NB4 (cell line): ENCODE measurements at regions not wholly inside any gene's neighbourhood (a gene's known extent, or its start where the extent isn't known, plus 50 kb on each side); places are given as distances from the start of the nearest gene placed in this dataset.

Experiments used
- DNase-seq: peaks from one replicate; pipeline ENCODE4 v3.0.0; 2010; ENCODE audit warnings: low read depth
- H3K4me3 ChIP-seq: one replicate; pipeline ENCODE4 v1.5.1; 2011; ENCODE audit warnings: mild to moderate bottlenecking, low read depth, low read length, moderate library complexity
- MYC ChIP-seq: IDR thresholded peaks from 2 replicates; pipeline ENCODE4 v1.6.1; 2011; ENCODE audit warnings: low read depth, low read length
- POLR2A ChIP-seq: IDR thresholded peaks from 2 replicates; pipeline ENCODE4 v1.6.1; 2011; ENCODE audit warnings: mild to moderate bottlenecking; ENCODE audit not compliant: insufficient read length; ENCODE audit errors: extremely low read depth
- TF ChIP-seq, protein P1 (sequence below): IDR thresholded peaks from one replicate; pipeline ENCODE4 v1.5.1; 2012; ENCODE audit warnings: low read depth, low read length
- TF ChIP-seq, protein P2 (sequence below): IDR thresholded peaks from 2 replicates; pipeline ENCODE4 v1.6.1; 2011; ENCODE audit warnings: low read depth, low read length

DNA sequence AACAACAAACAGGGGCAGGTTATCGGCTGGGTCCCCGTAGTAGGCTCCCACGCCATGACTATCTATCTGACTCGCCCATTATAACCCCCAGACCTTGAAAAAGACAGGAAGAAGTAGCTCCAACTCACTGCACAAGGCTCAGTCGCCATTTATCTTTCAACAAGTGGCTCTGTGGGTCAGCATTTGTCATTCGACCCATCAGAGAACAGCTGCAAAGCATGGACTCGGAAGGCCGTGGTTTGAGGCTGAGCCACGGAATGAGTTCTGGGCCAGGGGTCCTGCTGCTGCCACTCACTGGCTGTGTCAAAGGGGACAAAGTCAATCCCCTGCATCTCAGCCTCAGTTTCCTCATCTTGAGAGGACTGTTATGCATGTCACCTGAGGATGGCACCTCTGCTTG lies 131.0 kb downstream of the DMRTA2 start:
- DNase-seq, result no peak
- TF ChIP-seq POLR2A, result no peak
- no peak for TF ChIP-seq MYC
- TF ChIP-seq, protein P1, sequence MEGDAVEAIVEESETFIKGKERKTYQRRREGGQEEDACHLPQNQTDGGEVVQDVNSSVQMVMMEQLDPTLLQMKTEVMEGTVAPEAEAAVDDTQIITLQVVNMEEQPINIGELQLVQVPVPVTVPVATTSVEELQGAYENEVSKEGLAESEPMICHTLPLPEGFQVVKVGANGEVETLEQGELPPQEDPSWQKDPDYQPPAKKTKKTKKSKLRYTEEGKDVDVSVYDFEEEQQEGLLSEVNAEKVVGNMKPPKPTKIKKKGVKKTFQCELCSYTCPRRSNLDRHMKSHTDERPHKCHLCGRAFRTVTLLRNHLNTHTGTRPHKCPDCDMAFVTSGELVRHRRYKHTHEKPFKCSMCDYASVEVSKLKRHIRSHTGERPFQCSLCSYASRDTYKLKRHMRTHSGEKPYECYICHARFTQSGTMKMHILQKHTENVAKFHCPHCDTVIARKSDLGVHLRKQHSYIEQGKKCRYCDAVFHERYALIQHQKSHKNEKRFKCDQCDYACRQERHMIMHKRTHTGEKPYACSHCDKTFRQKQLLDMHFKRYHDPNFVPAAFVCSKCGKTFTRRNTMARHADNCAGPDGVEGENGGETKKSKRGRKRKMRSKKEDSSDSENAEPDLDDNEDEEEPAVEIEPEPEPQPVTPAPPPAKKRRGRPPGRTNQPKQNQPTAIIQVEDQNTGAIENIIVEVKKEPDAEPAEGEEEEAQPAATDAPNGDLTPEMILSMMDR, result no peak
- TF ChIP-seq, protein P2, sequence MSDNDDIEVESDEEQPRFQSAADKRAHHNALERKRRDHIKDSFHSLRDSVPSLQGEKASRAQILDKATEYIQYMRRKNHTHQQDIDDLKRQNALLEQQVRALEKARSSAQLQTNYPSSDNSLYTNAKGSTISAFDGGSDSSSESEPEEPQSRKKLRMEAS, result no peak
- no peak overlapping the region for H3K4me3 ChIP-seq

DNA sequence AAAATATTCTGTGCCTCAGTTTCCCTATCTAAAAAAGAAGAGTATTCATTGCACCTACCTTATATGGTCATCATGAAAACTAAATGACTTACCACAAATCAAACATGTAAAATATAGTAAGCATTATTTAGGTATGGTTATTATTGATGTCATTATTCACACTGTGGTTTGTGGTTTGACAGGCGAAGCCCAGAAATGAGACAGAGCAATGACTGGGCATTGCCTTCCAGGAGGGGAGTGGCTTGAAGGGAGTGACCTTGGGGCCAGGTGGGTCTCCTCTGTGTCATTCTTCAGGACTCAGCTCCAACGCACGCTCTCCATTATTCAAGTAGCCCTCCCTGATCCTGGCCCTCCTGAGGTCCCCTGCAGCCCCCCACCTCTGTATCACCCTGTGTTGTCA lies 133.7 kb downstream of the DMRTA2 start:
- H3K4me3 ChIP-seq, result no peak overlapping the region
- TF ChIP-seq MYC, result no peak
- DNase-seq, result no peak

DNA sequence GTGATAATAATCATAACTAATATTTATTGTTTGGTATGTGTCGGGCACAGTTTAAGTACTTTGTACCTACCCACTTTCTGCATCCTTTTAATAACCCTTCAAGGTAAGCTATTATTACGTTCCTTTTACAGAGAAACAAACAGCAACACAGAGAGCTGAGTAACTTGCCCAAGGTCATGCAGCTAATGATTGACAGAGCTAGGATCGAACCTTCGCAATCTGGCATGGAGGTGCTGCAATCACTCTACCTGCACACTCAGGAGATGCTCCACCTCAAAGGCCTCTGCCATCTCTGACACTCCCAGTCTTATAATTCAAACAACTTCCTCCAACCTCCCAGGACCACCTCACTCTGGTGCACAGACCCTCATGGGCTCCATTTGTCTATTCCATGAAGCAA lies 137.2 kb downstream of the DMRTA2 start:
- DNase-seq, result no peak
- no peak overlapping the region for H3K4me3 ChIP-seq
- TF ChIP-seq, protein P1, result no peak
- TF ChIP-seq, protein P2, result no peak

DNA sequence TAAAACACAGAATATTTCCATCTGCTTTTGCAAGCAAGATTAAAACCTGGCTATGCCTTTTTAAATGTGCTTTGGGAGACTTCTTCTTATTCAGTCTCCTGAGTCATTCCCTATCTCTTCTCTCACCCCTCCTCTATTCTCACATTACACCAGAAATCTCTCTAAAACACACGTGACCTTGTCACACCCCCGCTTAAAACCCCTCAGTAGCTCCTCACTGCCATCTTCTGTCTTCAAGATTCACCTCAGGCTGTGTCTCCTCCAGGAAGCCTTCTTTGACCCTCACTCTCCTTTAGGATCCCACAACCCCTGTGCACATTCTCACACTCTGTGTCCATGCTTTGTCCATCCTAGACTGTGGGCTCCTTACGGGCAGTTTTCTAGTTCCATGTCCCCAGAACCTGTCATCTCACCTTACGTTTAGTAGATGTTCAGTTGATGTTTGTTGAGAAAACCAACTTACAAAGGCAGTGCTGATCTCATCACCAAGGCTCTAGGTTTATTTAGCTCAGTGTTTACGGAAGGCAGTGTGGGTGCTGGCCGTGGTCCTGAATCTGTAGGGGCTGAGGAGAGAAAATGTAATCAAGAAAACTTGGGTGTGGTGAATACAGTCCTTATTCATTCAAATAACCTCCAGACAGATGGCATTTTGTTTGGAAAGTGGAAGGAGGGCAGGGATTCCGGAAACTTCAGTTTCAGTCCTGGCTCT lies 143.5 kb downstream of the DMRTA2 start:
- H3K4me3 ChIP-seq, result no peak overlapping the region
- DNase-seq, result peak; percentile 25
- TF ChIP-seq, protein P1, result no peak
- no peak for TF ChIP-seq POLR2A
- TF ChIP-seq, protein P2, result 0 out of 2 replicates have a peak, but pooled peaks have one; percentile 4

DNA sequence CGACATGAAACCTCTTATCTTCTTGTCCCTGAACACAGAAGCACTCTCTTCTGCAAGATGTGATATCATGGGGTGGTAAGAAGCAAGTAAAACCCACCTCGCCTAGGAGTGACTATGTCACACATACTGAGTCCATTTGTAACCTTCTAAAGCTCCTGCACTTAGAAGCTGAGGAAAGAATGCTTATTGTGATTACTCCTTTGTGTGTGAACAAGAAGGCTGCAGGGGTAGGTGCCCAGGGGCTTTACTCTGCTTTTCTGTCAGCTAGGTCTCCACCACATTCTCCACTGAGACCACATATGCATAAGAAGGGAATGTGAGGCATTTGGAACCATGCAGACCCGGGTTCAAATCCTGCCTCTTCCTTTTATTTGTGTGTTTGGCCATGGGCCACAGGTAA lies 144.3 kb downstream of the DMRTA2 start:
- DNase-seq, result no peak

DNA sequence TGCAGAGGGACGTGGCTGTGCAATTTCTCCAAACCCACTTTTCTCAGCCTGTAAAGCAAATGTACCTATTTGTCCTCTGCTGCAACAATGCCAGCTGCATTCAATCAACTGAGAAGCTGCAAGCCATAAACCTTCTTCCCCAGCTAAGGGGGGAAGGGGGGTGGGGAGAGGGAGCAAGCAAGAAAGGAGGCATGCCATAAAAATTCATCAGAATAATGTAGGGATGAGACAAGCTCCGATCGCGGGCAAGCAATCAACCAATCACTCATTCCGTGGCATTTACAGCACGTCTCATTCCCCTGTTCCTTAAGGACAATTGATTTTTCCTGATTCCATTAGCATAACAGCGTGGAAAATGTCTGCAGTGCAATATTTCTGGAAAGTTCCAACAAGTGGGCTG lies 144.8 kb downstream of the DMRTA2 start:
- DNase-seq, result no peak
- TF ChIP-seq, protein P1, result no peak
- TF ChIP-seq POLR2A, result no peak
- TF ChIP-seq, protein P2, result no peak
- H3K4me3 ChIP-seq, result no peak overlapping the region

More for the DNA sequence above, 144.3 kb downstream of the DMRTA2 start:
- no peak overlapping the region for H3K4me3 ChIP-seq
- TF ChIP-seq, protein P2, result no peak
- TF ChIP-seq, protein P1, result no peak
- TF ChIP-seq POLR2A (no peak), MYC (no peak)
